Fibroblast of skin of back (primary cell): ENCODE measurements at regions not wholly inside any gene's neighbourhood (a gene's known extent, or its start where the extent isn't known, plus 50 kb on each side); places are given as distances from the start of the nearest gene placed in this dataset.
"Not testable (repeated sequence)": the region's sequence is repeated elsewhere in the genome, so short reads cannot be mapped to it uniquely, and the experiment has no call there.

ENCODE experiments used
- DNase-seq: peaks from one replicate; pipeline ENCODE4 v3.0.0-alpha.2; 2013

DNA sequence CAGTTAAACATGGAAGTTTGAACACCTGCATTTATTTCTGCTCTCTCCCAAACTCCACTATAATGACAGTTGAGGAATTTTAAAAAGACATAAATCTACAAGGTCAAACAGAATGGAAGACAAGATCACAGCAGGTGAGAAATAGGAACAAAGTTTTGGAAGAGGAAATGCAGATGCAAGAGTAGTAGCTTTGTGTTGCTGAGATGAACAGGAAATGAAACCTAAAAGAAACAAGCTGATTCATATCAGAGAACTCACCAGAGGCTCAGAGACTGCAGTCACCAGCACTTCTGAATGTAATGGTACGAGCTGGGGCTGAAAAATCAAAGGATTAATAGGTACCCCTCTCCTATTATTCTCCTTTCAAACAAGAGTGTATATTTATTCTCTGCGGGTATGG, 459.9 kb downstream of the RAP2B start:
- DNase-seq: no peak

DNA sequence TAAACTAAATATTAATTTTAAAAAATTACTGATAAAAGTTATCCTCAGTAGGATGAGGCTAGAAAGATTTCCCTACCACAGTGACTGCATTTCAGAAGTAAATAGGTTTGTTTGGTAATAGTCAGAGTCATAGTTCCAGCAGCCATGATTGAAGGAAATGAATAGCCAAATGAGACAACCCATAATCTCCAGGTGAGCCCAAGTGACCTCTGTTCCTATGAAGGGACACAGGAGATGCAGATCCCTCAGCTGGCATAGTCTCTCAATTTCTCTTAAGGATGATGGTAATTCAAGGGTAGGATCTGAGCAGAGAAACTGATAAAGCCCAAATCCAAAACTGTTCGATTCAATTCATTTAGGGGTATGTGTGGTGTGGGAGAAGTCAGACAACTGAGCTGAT, 461.8 kb downstream of the RAP2B start:
- DNase-seq: no peak

DNA sequence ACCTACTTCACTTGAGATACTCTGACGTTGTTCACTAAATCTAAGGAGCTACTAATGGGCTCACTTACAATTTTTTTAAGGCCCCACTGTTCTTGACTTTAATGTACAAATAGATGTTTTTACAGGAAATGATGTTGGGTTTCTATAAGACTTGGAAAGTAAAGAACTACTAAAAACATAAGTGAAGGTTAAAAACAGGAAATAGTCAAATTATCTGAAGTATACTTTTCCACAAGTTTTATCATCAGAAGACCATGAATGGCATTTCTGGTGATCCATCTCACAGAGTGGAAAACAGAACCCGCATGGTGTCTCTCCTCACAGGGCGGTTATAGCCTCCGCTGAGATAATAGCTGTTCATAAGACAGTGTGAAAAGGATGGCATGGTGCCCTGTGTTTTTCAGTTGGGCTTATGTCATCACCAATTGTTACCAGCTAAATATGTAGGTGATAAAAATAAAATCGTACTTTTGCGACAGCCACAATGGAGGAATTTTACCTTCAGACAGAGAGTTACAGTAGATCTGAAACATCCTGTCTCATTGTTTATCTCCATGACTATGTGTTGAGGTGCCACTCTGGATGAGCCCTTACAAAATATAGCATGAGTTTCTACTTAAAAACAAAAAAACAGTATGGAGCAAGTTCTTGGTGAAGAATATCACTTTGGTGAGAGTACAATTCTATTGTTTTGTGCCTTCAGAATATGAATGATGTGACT, 462.4 kb downstream of the RAP2B start:
- DNase-seq: no peak

DNA sequence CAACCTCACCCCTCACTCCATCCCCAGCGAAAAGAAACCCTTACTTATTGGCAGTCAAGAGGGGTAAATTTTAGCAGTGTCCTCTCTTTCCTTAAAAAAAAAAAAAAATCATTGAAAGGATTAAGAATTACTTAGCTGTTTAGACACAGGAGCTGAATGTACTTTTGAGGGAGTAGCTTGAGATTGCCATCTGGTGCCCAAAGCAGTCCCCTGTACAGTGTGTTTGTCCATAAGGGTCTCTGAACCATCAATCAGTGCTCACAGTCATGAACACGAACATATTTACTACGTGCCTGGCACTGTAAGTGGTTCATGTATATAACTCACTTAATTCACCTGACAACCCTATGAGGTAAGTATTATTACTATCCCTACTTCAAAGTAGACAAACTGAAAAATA, 463.5 kb downstream of the RAP2B start:
- no peak for DNase-seq

DNA sequence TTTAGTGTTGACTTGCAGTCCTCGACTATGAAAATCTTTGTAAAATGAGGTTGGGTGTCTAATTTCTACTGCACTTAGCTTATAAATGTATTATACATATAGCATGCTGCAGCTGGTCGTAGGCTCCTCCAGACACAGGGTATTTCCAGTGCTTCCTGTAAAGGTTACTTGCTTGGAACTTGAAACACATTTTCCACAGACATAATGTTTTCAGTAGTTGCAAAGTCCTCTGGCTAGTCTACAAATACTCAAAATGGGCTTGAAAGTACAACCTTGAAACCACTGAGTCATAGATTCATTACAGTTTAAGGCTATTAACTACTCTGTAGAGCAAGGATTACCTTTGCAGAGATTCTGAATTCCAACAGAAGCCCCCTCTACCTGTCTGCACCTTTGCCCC, 464.1 kb downstream of the RAP2B start:
- DNase-seq: no peak

DNA sequence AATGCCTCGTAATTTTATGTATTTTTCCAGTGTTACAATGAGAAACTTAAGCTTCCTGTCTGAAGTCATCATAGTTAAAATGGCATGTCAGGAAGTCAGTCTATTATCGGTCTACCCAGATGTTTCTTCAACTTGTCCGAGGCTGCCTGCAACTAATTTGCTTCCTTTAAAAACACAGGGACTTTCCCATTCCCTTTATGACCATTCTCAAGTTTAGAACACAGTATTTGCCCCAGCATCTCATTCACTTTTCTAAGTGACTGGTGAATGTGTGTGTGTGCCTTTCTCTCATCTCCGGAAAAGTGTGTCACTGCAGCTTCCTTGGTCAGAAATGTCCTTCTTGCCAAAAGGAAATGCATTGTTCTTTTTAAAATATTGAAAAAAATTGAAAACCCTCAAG, 466.6 kb downstream of the RAP2B start:
- peak; percentile 5 for DNase-seq

DNA sequence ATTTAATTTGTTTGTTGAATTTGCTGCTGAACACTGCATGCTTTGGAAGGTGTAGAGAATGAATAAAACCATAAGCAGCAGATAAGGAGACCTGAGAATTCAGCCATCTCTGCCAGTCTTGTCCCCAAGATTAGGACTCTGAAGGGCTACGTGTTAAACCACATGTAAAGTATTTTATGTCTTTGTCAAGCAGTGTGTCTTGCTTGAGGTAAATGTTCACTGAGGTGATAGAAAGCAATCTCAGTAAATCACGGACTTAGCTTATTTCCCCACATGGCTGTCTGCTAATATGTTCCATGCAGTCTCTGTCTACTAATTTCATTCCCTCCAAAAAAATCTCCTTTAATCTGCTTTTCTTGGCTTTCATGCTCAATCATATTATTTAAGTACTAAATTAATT, 467.1 kb downstream of the RAP2B start:
- DNase-seq: no peak

DNA sequence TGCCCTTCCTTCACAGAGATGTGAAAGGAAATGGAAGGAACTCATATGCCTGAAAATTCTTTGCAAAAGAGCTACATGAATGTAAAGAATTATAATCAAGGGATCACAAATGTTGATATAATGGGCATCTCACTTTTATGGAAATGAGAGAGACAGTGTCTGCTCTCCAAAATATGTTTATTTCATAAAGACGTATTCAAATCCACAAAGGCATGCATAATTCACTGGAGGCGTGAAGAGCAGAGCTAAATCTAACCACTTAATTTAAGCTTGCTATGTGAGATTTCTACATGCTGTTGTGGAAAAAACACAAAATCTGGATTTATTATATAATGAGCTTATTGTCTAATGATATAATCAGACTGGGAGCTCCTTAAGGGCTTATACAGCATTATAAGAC, 469.1 kb downstream of the RAP2B start:
- no peak for DNase-seq

DNA sequence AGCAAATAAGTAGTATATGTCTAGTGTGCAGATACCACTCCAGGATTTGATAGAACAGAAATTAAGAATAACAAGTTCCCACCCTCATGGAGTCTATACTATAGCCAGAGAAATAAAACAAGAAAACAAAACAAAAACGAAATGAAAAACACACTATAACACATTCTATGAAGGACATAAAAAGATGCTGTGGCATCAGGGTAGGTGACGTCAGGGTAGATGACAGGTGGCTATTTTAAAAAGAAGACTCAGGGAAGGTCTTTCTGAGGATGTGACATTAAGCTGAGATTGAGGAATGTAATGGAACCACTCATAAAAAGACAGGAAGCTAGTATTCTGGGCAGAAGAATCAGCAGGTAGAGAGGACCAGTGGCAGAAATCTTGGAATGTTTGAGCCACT, 469.6 kb downstream of the RAP2B start:
- no peak for DNase-seq

DNA sequence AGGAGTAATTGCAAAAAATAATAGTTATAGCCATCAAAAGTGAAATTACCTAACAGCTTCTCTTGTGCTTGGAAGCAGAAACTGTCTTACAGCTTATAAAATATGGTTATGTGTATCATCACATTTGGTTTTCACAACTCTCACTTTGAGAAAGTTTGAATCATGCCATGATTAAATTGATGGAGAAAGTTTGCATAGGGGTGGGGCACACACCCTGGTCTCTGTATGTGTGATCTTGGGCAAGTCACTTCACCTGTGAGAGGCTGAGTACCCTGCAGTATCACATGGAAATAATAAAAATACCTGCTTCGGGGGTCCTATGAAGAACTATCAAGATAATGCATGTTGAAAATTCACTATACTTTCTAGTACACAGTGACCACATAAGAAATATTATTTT, 471.4 kb downstream of the RAP2B start:
- DNase-seq: no peak

DNA sequence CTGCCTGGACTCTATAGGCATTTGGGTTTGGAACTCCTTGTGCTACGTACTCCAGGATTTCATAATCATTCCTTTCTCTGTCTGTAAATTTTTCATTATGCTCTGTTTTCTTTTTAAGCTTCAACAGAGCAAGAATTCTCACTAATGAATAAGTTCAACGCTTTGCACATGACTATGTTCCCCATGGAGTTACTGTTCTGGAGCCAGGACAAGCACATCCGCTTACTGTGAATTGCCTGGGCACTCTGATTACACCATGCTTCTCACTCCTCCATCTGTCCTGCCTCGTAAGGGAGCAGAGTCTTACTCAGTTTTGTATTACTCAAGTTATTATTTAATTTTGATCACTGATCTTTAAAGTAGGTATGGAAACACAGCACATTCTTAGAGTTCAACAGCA, 472.7 kb downstream of the RAP2B start:
- DNase-seq: no peak

DNA sequence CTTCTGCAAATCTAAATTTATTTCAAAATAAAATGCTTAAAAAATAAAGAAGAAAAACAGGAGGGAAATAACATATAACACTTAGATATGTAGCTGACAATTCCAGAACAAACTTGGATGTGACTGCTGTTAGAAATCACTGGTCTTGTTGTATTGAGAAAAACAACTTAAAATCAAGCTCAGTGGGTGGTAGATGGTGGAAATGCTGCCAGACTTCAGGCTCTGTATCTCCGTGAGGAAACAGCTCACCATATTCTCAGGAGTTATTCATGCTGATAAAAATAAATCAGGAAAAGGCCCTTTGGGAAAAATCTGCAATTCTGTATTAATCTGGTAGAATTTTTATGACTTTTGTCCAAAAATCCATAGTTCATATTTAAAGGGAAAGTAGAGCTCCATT, 477.6 kb downstream of the RAP2B start:
- no peak for DNase-seq

DNA sequence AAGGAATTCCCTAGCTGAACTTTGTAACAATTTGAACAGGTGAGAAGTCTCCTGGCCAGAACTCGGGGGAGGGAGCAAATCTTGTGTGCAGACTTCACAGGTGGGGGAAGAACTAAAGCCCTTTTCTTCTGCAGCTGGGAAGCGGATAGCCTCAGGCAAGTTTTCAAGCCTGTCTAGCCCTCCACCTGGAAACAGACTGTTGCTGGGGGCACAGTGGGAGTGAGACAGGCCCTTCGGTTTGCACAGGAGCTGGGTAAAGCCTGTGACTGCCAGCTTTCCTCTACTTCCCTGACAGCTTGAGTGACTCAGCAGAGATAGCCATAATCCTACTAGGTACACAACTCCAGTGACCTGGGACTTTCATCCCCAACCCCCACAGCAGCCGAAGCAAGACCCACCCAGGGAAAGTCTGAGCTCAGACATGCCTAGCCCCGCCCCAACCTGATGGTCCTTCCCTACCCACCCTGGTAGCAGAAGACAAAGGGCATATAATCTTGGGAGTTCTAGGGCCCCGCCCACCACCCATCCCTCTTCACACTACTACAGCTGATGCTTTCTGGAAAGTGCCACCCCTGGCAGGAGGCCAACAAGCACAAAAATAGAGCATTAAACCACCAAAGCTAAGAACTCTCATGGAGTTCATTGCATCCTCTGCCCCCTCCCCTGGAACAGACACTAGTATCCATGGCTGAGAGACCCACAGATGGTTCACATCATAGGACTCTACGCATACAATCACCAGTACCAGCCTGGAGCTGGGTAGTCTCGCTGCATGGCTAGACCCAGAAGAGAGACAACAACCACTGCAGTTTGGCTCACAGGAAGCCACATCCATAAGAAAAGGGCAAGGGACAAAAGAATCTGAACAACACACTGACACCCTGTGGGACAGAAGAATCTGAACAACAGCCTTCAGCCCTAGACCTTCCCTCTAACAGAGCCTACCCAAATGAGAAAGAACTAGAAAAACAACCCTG, 479.0 kb downstream of the RAP2B start:
- DNase-seq: no peak

DNA sequence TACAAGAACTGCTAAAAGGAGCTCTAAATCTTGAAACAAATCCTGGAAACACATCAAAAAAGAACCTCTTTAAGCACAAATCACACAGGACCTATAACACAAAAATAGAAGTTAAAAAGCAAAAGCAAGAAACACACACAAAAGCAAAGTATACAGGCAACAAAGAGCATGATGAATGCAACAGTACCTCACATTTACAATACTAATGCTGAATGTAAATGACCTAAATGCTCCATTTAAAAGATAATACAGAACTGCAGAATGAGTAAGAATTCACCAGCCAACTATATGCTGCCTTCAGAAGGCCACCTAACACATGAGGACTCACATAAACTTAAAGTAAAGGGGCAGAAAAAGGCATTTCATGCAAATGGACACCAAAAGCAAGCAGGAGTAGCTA, 478.6 kb upstream of the ARHGEF26 start:
- not testable (repeated sequence) for DNase-seq

DNA sequence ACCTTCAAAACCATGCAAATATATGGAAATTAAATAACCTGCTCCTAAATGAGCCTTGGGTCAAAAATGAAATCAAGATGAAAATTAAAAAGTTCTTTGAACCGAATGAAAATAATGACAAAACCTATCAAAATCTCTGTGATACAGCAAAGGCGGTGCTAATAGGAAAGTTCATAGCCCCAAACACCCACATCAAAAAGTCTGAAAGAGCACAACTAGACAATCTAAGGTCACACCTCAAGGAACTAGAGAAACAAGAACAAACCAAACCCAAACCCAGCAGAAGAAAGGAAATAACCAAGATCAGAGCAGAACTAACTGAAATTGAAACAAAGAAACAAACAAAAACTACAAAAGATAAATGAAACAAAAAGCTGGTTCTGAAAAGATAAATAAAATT, 477.7 kb upstream of the ARHGEF26 start:
- DNase-seq: not testable (repeated sequence)

DNA sequence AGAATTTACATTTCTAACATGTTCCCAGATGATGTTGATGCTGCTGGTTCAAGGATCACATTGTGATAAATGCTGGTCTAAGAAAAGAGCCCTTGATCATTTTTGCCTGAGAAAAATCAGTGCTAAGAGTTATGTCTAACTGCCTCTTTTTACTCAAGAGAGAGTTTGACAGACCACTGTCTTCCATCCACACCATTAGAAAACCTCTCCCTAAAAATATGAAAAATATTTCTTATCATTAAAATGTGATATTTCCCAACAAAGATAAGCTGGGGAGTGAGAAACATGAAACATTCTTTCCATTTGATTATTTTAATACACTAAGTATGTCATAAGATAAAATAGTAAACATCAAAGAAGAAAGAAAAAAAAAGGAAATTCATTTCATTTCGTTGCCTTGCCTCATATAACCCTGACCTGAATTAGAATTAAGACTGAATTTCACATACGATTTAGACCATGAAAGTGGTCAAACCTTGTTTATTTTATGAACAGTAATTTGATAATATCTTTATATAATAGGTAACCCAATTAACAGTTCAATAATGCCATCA, 471.8 kb upstream of the ARHGEF26 start:
- DNase-seq: no peak

DNA sequence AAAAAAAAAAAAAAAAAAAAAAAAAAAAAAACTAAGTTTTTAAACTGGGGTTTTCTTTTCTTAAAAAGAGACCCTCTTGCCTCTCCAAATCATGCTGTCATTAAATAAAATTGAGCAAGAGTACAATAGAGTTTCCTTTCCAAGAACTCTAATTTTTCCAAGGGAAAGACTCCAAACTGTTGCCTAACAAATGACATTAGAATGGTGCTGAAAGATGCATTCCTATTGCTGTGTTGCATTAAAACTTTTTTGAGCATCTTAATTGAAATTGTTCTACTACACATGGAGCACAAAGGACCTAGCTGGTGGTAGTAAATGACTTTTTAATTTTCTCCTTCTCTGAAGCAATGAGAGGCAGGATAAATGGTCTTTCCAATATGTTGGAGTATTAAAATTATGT, 469.1 kb upstream of the ARHGEF26 start:
- no peak for DNase-seq

DNA sequence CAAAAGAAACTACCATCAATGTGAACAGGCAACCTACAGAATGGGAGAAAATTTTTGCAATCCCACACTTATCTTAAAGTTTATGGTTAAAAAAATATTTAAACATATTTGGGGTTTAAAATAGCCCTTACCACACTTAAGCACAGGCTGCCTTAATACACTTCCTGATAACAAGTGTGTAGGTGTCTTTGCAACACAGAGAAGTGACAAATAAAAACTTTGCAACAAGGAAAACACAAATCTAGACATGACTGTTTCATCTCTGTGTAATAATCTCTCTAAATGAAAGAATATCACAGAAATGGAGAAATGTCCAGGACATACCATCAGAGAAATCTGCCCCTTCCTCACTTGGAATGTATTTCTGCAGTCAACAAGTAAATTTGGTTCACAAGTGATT, 464.1 kb upstream of the ARHGEF26 start:
- no peak for DNase-seq

DNA sequence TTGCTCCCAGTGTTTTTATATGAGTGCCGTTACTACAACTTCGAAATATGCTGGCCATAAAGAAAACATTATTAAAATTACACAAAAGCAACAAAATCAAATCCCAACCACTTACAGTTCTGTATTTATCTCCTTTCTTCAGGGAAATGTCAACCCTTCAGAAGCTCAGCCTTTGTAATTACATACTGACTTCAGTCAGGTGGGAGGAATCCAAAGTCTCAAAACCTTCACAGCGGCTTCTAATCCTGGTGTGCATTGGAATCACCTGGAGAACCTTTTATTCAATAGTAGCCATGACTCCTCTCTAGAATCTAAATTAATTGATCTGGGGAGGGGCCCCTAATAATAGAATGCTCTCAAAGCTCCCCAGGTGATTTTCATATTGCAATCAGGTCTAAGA, 463.7 kb upstream of the ARHGEF26 start:
- DNase-seq: no peak

DNA sequence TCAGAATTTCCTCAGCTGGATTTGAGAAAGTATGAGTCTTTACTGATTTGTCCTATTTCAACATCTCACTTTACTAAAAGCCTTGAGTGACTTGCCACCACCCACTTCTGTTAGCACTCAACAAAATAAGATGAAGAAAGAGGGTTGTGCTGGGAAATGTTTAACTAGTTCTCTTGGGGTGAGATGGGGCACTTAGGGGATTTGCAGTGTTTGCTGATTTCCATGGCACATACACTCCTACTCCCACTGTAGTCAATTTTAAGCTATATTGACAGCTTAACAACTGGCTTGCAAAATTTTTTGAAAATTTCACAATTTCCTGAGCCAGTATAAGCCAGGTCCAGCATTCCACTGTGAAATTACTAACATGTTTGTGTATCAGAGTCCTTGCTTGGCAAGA, 463.1 kb upstream of the ARHGEF26 start:
- DNase-seq: no peak

DNA sequence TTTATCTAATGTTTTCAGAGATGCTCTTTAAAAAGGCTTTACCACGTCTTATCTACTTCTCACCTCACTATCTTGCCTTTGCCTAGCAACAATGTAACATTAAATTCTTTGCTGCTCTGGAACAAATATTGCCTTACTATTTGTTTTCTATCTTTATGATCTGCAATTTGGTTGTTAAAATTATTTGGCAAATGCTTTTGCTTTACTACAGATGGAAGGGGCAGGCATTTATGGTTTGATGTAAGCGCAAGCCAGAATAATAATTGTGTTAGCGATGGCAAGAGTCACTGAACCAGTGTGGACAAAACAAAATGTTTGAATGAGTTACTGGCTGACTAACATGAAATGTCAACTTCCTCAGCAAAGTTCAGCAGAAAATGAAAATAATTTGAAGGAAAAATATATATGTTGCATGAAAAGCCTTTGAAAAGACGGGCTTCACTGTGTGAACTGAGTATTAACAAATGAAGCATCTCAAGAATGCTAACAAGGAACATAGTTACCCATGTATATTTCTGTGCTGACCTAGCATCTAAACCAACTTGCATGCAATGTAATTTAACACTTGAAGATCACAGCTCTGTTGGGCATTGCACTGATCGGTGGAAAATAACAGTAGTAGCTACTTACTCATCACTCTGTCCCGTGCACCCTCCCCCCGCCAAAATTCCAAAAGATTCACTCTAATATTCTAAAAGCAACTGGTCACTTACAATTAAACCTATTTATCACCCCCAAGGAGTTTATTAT, 454.0 kb upstream of the ARHGEF26 start:
- DNase-seq: peak; percentile 71

DNA sequence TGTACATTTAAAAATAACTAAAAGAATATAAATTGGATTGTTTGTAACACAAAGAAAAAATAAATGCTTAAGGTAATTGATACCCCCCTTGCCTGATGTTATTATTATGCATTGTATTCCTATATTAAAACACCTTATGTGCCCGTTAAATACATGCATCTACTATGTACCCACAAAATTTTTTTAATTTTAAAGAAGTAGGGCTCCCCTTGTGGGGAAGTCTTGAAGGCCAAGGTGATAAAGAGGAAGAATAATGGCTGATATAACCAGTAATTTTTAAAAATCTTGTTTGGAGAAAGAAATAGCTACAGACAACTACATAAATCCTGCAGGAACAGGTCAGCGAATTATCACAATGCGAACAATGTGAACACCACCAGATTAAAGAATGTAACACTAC, 451.7 kb upstream of the ARHGEF26 start:
- no peak for DNase-seq

DNA sequence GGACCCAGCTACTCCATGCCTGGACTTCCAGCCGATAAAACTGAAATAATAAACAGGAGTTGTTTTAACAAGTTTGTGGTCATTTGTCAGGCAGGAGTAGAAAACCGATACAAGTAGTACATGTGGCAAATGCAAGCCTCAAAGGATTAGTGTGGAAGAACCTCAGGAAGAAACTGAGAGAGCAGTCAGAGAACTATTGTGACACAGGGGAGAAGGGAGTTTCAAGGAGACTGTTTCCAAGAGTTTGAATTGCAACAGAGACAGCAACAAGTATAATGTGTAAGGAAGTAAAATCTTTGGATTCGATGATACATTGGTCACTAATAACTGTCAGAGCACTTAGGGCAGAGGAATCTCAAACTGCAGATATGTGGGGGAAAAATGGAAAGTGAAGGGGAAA, 450.6 kb upstream of the ARHGEF26 start:
- no peak for DNase-seq
